GM12878 (cell line): ENCODE measurements at regions not wholly inside any gene's neighbourhood (a gene's known extent, or its start where the extent isn't known, plus 50 kb on each side); places are given as distances from the start of the nearest gene placed in this dataset.

ENCODE experiments used
- ATAC-seq: fragments of 200-7000 bp; cut with Tn5 transposase; 3 replicates; pipeline ENCODE4 v1.9.1; 2020; ENCODE audit warnings: mild to moderate bottlenecking, moderate library complexity
- BruUV-seq: library from RNA; stranded (reverse); fragments of 400-500 nt; replicated peaks from 2 replicates; lab custom pipeline; 2021; lab: Mats Ljungman, UMichigan
- CTCF ChIA-PET: fragments of 300-600 bp; sonication (Branson Sonifier 250); formaldehyde crosslinking; extraction: SDS; loops from one replicate; lab custom pipeline; 2021; ENCODE audit warnings: inconsistent platforms; lab: Yijun Ruan, JAX
- POLR2A ChIA-PET: fragments of 350-600 bp; formaldehyde crosslinking; extraction: SDS; loops from one replicate; lab custom pipeline; 2021; ENCODE audit warnings: inconsistent platforms; lab: Charles Lee
- RAD21 ChIA-PET: fragments of 300-600 bp; sonication (Branson Sonifier 250); formaldehyde crosslinking; loops from one replicate; lab custom pipeline; 2023; ENCODE audit warnings: antibody characterized with exemption; ENCODE audit not compliant: unreplicated experiment; lab: Charles Lee
- SMC1A ChIA-PET: fragments of 300-600 bp; sonication (Branson Sonifier 250); formaldehyde crosslinking; loops from one replicate; lab custom pipeline; 2023; ENCODE audit not compliant: unreplicated experiment, uncharacterized antibody; lab: Charles Lee
- DNase-seq: peaks from one replicate; pipeline ENCODE4 v3.0.0-alpha.2; 2011; ENCODE audit warnings: low read depth, low spot score
- FAIRE-seq: peaks from 3 replicates; lab custom pipeline; 2011; peaks lifted over from hg19 to GRCh38; lab: Jason Lieb, UNC
- H2AFZ ChIP-seq: 2 replicates; pipeline ENCODE4 v1.6.0; 2011; ENCODE audit warnings: low read depth, low read length, control low read depth; ENCODE audit not compliant: control insufficient read depth
- H3K27ac ChIP-seq: 2 replicates; pipeline ENCODE4 v1.5.1; 2011; ENCODE audit warnings: control low read depth; ENCODE audit not compliant: control insufficient read depth, insufficient read depth
- H3K27me3 ChIP-seq, 2 experiments: replicated peaks in 1 of 2; 2 replicates each; pipeline versions ENCODE4 v1.6.0 to v1.6.1; 2011; ENCODE audit warnings: low read length in 1 of 2; ENCODE audit not compliant: control insufficient read depth in 2 of 2, insufficient read depth in 2 of 2
- H3K36me3 ChIP-seq, 2 experiments: 2 replicates each; pipeline ENCODE4 v1.5.1; 2011; ENCODE audit warnings: low read length in 1 of 2; ENCODE audit not compliant: control insufficient read depth in 2 of 2, insufficient read depth in 2 of 2
- H3K4me1 ChIP-seq: 2 replicates; pipeline ENCODE4 v1.6.1; 2011; ENCODE audit warnings: mild to moderate bottlenecking, low read length, moderate library complexity, mixed read lengths; ENCODE audit not compliant: control insufficient read depth, insufficient read depth
- H3K4me2 ChIP-seq: 2 replicates; pipeline ENCODE4 v1.6.0; 2011; ENCODE audit warnings: control low read depth; ENCODE audit not compliant: control insufficient read depth, insufficient read depth
- H3K4me3 ChIP-seq: fragments of 200-600 bp; sonication (generic); 2 replicates; pipeline ENCODE4 v1.5.1; 2016
- H3K79me2 ChIP-seq: 2 replicates; pipeline ENCODE4 v1.6.0; 2011; ENCODE audit warnings: low read length; ENCODE audit not compliant: control insufficient read depth, insufficient read depth
- H3K9ac ChIP-seq: 2 replicates; pipeline ENCODE4 v1.8.0; 2011; ENCODE audit warnings: low read length, control low read depth, mixed read lengths; ENCODE audit not compliant: control insufficient read depth, insufficient read depth
- H3K9me3 ChIP-seq: replicated peaks from 3 replicates; pipeline ENCODE4 v1.5.1; 2011; ENCODE audit warnings: mild to moderate bottlenecking, low read length; ENCODE audit not compliant: control insufficient read depth, insufficient read depth
- H4K20me1 ChIP-seq: 2 replicates; pipeline ENCODE4 v1.6.0; 2011; ENCODE audit not compliant: control insufficient read depth, insufficient read depth
- CEBPB ChIP-seq, 2 experiments: fragments of 150-350 bp in 1 of 2; IDR thresholded peaks; 2 replicates each; pipeline ENCODE4 v1.6.1; 2012 to 2014; ENCODE audit warnings: low read depth in 2 of 2, low read length in 2 of 2, borderline replicate concordance in 1 of 2, inconsistent platforms in 1 of 2
- CHD2 ChIP-seq: IDR thresholded peaks from 2 replicates; pipeline ENCODE4 v1.6.1; 2011; ENCODE audit warnings: low read depth, low read length, improper control_type of control experiment, borderline replicate concordance
- GABPA ChIP-seq: IDR thresholded peaks from 2 replicates; pipeline ENCODE4 v1.6.1; 2014; ENCODE audit warnings: antibody characterized with exemption, low read depth, mild to moderate bottlenecking, inconsistent platforms
- IRF4 ChIP-seq: IDR thresholded peaks from 2 replicates; pipeline ENCODE4 v1.6.1; 2011; ENCODE audit warnings: low read depth, low read length
- JUNB ChIP-seq: IDR thresholded peaks from 2 replicates; pipeline ENCODE4 v1.6.1; 2016; ENCODE audit warnings: antibody characterized with exemption, mild to moderate bottlenecking
- NBN ChIP-seq: fragments of 450-650 bp; IDR thresholded peaks from 2 replicates; pipeline ENCODE4 v1.6.1; 2016
- NR2C2 ChIP-seq: IDR thresholded peaks from 2 replicates; pipeline ENCODE4 v1.6.1; 2011; ENCODE audit warnings: borderline replicate concordance, low read depth; ENCODE audit not compliant: control insufficient read depth, insufficient read length
- RELA ChIP-seq: fragments of 450-650 bp; IDR thresholded peaks from 2 replicates; pipeline ENCODE4 v1.8.0; 2014; ENCODE audit warnings: borderline replicate concordance; ENCODE audit not compliant: partially characterized antibody
- SMAD5 ChIP-seq: IDR thresholded peaks from 2 replicates; pipeline ENCODE4 v1.6.1; 2016; ENCODE audit warnings: antibody characterized with exemption, low read depth
- SPI1 ChIP-seq: IDR thresholded peaks from 2 replicates; pipeline ENCODE4 v1.6.1; 2011; ENCODE audit warnings: low read depth, mild to moderate bottlenecking, low read length, moderate library complexity, borderline replicate concordance; ENCODE audit not compliant: insufficient read depth
- WGBS: methylation state at CpG from one replicate; pipeline ENCODE4 v1.1.6; 2016; ENCODE audit warnings: low lambda C conversion rate; ENCODE audit not compliant: insufficient replicate concordance, insufficient coverage; ENCODE audit errors: missing lambda C conversion rate; 5-methylcytosine and 5-hydroxymethylcytosine counted together
- in situ Hi-C: fragments of 300-500 bp; cut with MboI; formaldehyde crosslinking; loops from 9 replicates; pipeline ENCODE4 v1.14.3; 2018; ENCODE audit warnings: mixed read lengths
- intact Hi-C: fragments of 100-400 bp; cut with micrococcal nuclease; formaldehyde crosslinking; loops from one replicate; pipeline ENCODE4 v1.14.2; 2022; ENCODE audit not compliant: unreplicated experiment
- TF ChIP-seq, protein P1 (sequence below): fragments of 450-650 bp; IDR thresholded peaks from 2 replicates; pipeline ENCODE4 v1.6.1; 2017; ENCODE audit warnings: mild to moderate bottlenecking, low read depth, inconsistent platforms; ENCODE audit not compliant: poor library complexity, severe bottlenecking
- TF ChIP-seq, protein P2 (sequence below): IDR thresholded peaks from 2 replicates; pipeline ENCODE4 v1.6.1; 2012; ENCODE audit warnings: low read depth, low read length, improper control_type of control experiment
- TF ChIP-seq, protein P3 (sequence below): IDR thresholded peaks from 2 replicates; pipeline ENCODE4 v1.6.1; 2012; ENCODE audit warnings: low read depth, low read length, improper control_type of control experiment
- TF ChIP-seq, protein P4 (sequence below): fragments of 450-650 bp; IDR thresholded peaks from 2 replicates; pipeline ENCODE4 v1.6.1; 2017; ENCODE audit warnings: mild to moderate bottlenecking, moderate library complexity

DNA sequence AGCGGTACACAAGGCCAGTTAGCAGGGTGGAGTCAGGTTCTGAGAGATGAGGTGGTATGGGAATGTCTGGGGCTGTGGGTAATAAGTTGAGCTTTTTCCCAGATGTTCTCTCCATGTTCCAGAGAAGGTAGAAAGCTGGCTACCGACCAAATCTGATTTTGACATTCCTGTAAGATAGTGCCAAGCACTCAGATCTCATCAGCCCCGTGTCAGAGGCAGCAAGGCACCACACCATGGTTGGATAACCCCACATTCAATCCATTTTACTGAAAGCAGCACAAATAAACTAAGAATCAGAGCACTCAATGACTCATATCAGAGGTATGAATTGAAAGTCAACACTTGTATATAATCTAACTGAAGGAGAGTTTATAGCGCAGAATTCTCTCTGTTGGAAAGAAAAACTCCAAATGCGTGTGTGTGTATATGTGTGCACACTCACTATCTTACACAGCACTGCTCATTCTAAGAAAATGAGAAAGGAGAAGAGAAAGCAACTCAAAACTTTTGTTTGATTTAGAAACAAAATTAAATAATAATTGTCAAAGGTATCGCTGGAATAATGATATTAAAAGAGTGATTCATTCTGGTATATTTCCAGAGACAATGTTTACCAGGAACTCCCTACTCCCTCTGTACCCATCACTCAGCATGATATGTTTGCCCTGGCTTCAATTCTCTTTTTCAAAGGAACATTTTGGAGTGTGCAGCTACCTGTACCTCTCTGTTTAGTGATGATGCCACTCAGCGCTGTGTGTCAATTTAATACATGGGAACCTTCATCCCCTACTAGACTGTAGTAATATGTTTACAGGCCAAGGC is 375.1 kb upstream of the ID2 start:
- peak overlapping the region; percentile 13; the same call in 1 of the 2 replicates for H3K27ac ChIP-seq
- H3K79me2 ChIP-seq = no peaks in the 10 kb centered on the region
- peak; percentile 35 for FAIRE-seq
- ATAC-seq = peak; percentile 9
- ChIA-PET SMC1A (interaction anchor here (0.6 to 16.5 kb wide), 15 partner anchors 9 to 694 kb away, joined by 3 to 352 read pairs (median 3); no protein-coding TSS in a partner anchor), CTCF (interaction anchor here (1.4 kb wide), 1 partner anchor 879 kb away, joined by 3 read pairs; no protein-coding TSS in a partner anchor), RAD21 (interaction anchor here (0.6 to 2.5 kb wide), 7 partner anchors 40 to 580 kb away, joined by 3 to 9 read pairs (median 4); no protein-coding TSS in a partner anchor), POLR2A (interaction anchor here (0.7 to 1.0 kb wide), 2 partner anchors 68 to 102 kb away, joined by 3 read pairs; no protein-coding TSS in a partner anchor)
- H3K4me2 ChIP-seq = peak overlapping the region; percentile 15; the same call in 1 of the 2 replicates
- H4K20me1 ChIP-seq = no peaks in the 10 kb centered on the region
- no peaks in the 10 kb centered on the region; the same call in 2 of the 3 replicates for H3K9me3 ChIP-seq
- H3K4me1 ChIP-seq = peaks cover 79% of the 10 kb centered on the region
- in situ Hi-C loops (no loop called here), intact Hi-C loops (loop anchor here (10.0 kb wide), 2 partner anchors 298 to 482 kb away; no protein-coding TSS in a partner anchor)
- BruUV-seq = no TSS peak
- H2AFZ ChIP-seq = no peak overlapping the region
- no peaks in the 10 kb centered on the region for H3K36me3 ChIP-seq
- no peak for DNase-seq
- no peak overlapping the region for H3K4me3 ChIP-seq
- WGBS = 79% methylated on average over 7 of the region's 7 CpGs
- H3K27me3 ChIP-seq = no peaks in the 10 kb centered on the region
- no peak overlapping the region for H3K9ac ChIP-seq
- TF ChIP-seq NBN = no peak
- no peak for TF ChIP-seq RELA
- no peak for TF ChIP-seq CHD2
- TF ChIP-seq NR2C2 = no peak
- TF ChIP-seq, protein P1, sequence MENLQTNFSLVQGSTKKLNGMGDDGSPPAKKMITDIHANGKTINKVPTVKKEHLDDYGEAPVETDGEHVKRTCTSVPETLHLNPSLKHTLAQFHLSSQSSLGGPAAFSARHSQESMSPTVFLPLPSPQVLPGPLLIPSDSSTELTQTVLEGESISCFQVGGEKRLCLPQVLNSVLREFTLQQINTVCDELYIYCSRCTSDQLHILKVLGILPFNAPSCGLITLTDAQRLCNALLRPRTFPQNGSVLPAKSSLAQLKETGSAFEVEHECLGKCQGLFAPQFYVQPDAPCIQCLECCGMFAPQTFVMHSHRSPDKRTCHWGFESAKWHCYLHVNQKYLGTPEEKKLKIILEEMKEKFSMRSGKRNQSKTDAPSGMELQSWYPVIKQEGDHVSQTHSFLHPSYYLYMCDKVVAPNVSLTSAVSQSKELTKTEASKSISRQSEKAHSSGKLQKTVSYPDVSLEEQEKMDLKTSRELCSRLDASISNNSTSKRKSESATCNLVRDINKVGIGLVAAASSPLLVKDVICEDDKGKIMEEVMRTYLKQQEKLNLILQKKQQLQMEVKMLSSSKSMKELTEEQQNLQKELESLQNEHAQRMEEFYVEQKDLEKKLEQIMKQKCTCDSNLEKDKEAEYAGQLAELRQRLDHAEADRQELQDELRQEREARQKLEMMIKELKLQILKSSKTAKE = no peak
- TF ChIP-seq, protein P2, sequence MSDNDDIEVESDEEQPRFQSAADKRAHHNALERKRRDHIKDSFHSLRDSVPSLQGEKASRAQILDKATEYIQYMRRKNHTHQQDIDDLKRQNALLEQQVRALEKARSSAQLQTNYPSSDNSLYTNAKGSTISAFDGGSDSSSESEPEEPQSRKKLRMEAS = no peak
- no peak for TF ChIP-seq CEBPB (IDR thresholded peaks at IDR 0.05; ENCODE audit: borderline replicate concordance in 1 of 2, low read depth in 2 of 2, low read length in 2 of 2)
- 0 out of 2 replicates have a peak, but pooled peaks have one; percentile 42 for TF ChIP-seq GABPA
- TF ChIP-seq SMAD5 = no peak
- TF ChIP-seq SPI1 = no peak
- TF ChIP-seq JUNB = peak; percentile 96
- TF ChIP-seq, protein P3, sequence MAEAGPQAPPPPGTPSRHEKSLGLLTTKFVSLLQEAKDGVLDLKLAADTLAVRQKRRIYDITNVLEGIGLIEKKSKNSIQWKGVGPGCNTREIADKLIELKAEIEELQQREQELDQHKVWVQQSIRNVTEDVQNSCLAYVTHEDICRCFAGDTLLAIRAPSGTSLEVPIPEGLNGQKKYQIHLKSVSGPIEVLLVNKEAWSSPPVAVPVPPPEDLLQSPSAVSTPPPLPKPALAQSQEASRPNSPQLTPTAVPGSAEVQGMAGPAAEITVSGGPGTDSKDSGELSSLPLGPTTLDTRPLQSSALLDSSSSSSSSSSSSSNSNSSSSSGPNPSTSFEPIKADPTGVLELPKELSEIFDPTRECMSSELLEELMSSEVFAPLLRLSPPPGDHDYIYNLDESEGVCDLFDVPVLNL = no peak
- TF ChIP-seq, protein P4, sequence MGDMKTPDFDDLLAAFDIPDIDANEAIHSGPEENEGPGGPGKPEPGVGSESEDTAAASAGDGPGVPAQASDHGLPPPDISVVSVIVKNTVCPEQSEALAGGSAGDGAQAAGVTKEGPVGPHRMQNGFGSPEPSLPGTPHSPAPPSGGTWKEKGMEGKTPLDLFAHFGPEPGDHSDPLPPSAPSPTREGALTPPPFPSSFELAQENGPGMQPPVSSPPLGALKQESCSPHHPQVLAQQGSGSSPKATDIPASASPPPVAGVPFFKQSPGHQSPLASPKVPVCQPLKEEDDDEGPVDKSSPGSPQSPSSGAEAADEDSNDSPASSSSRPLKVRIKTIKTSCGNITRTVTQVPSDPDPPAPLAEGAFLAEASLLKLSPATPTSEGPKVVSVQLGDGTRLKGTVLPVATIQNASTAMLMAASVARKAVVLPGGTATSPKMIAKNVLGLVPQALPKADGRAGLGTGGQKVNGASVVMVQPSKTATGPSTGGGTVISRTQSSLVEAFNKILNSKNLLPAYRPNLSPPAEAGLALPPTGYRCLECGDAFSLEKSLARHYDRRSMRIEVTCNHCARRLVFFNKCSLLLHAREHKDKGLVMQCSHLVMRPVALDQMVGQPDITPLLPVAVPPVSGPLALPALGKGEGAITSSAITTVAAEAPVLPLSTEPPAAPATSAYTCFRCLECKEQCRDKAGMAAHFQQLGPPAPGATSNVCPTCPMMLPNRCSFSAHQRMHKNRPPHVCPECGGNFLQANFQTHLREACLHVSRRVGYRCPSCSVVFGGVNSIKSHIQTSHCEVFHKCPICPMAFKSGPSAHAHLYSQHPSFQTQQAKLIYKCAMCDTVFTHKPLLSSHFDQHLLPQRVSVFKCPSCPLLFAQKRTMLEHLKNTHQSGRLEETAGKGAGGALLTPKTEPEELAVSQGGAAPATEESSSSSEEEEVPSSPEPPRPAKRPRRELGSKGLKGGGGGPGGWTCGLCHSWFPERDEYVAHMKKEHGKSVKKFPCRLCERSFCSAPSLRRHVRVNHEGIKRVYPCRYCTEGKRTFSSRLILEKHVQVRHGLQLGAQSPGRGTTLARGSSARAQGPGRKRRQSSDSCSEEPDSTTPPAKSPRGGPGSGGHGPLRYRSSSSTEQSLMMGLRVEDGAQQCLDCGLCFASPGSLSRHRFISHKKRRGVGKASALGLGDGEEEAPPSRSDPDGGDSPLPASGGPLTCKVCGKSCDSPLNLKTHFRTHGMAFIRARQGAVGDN = no peak
- TF ChIP-seq IRF4 = peak; percentile 77
